Endothelial cell of umbilical vein (primary cell): ENCODE measurements at regions not wholly inside any gene's neighbourhood (a gene's known extent, or its start where the extent isn't known, plus 50 kb on each side); places are given as distances from the start of the nearest gene placed in this dataset.

Experiments used
- BruUV-seq: library from RNA; stranded (reverse); fragments of 400-500 nt; replicated peaks from 2 replicates; lab custom pipeline; 2021; lab: Mats Ljungman, UMichigan
- CTCF ChIA-PET: fragments of 300-600, 350-600 bp; sonication (Branson Sonifier 250); formaldehyde crosslinking; loops from one replicate; lab custom pipeline; 2021; ENCODE audit warnings: antibody characterized with exemption, inconsistent platforms; lab: Charles Lee
- POLR2A ChIA-PET: fragments of 300-600, 350-600 bp; sonication (Branson Sonifier 250); formaldehyde crosslinking; loops from one replicate; lab custom pipeline; 2021; ENCODE audit warnings: antibody characterized with exemption, inconsistent platforms; lab: Charles Lee
- DNase-seq: peaks from one replicate; pipeline ENCODE4 v3.0.0-alpha.2; 2011; ENCODE audit warnings: low read depth, low spot score
- FAIRE-seq: peaks from 2 replicates; lab custom pipeline; 2011; peaks lifted over from hg19 to GRCh38; lab: Jason Lieb, UNC
- H2AFZ ChIP-seq: 2 replicates; pipeline ENCODE4 v1.6.0; 2012; ENCODE audit warnings: low read depth, low read length, control low read depth, inconsistent platforms
- H3K27ac ChIP-seq: 2 replicates; pipeline ENCODE4 v1.5.1; 2011; ENCODE audit warnings: low read depth, mild to moderate bottlenecking, control low read depth, low read length, moderate library complexity; ENCODE audit not compliant: insufficient read depth
- H3K27me3 ChIP-seq, 2 experiments: 2 replicates each; pipeline versions ENCODE4 v1.6.0 to v1.6.1; 2011; ENCODE audit warnings: low read length in 2 of 2, mixed read lengths in 1 of 2; ENCODE audit not compliant: control insufficient read depth in 2 of 2, insufficient read depth in 2 of 2
- H3K36me3 ChIP-seq, 2 experiments: 2 replicates in 1 of 2; 3 replicates in 1 of 2; pipeline ENCODE4 v1.5.1; 2011; ENCODE audit warnings: low read length in 2 of 2, mild to moderate bottlenecking in 1 of 2, moderate library complexity in 1 of 2; ENCODE audit not compliant: control insufficient read depth in 2 of 2, insufficient read depth in 2 of 2; ENCODE audit errors: extremely low read depth in 1 of 2
- H3K4me1 ChIP-seq: 3 replicates; pipeline ENCODE4 v1.5.1; 2011; ENCODE audit warnings: mild to moderate bottlenecking, low read length; ENCODE audit not compliant: control insufficient read depth, insufficient read depth; ENCODE audit errors: extremely low read depth
- H3K4me2 ChIP-seq: 2 replicates; pipeline ENCODE4 v1.6.1; 2011; ENCODE audit warnings: low read length, control low read depth, mixed read lengths; ENCODE audit not compliant: insufficient read depth
- H3K4me3 ChIP-seq, 3 experiments: fragments of 200-600 bp in 1 of 3; sonication (generic), shearing (Covaris generic) in 1 of 3; replicated peaks in 1 of 3; 2 replicates each; pipeline ENCODE4 v1.5.1; 2011 to 2016; ENCODE audit warnings: control low read depth in 3 of 3, low read length in 3 of 3, mild to moderate bottlenecking in 2 of 3, inconsistent platforms in 1 of 3, low read depth in 1 of 3, moderate library complexity in 1 of 3; ENCODE audit not compliant: insufficient read depth in 1 of 3
- H3K79me2 ChIP-seq: 2 replicates; pipeline ENCODE4 v1.6.0; 2012; ENCODE audit warnings: low read length, inconsistent platforms; ENCODE audit not compliant: control insufficient read depth, insufficient read depth
- H3K9ac ChIP-seq: replicated peaks from 2 replicates; pipeline ENCODE3; 2011; ENCODE audit warnings: low read length, control low read depth; ENCODE audit not compliant: insufficient read depth; ENCODE audit errors: extremely low read depth
- H3K9me1 ChIP-seq: replicated peaks from 3 replicates; pipeline ENCODE4 v1.6.0; 2011; ENCODE audit warnings: mild to moderate bottlenecking, low read length; ENCODE audit not compliant: control insufficient read depth, insufficient read depth; ENCODE audit errors: extremely low read depth
- H3K9me3 ChIP-seq: replicated peaks from 2 replicates; pipeline ENCODE4 v1.5.1; 2012; ENCODE audit warnings: low read length, inconsistent platforms; ENCODE audit not compliant: control insufficient read depth, insufficient read depth
- H4K20me1 ChIP-seq: replicated peaks from 2 replicates; pipeline ENCODE3; 2011; ENCODE audit warnings: mild to moderate bottlenecking, low read length; ENCODE audit not compliant: control insufficient read depth, insufficient read depth; ENCODE audit errors: extremely low read depth
- EZH2 ChIP-seq: IDR thresholded peaks from 2 replicates; pipeline ENCODE4 v1.6.1; 2012; ENCODE audit warnings: borderline replicate concordance, low read depth, mild to moderate bottlenecking, moderate library complexity, low read length, inconsistent platforms; ENCODE audit not compliant: severe bottlenecking
- FOS ChIP-seq: IDR thresholded peaks from 2 replicates; pipeline ENCODE4 v1.6.1; 2011; ENCODE audit warnings: mild to moderate bottlenecking, low read length, moderate library complexity, borderline replicate concordance; ENCODE audit not compliant: insufficient read depth
- GATA2 ChIP-seq: IDR thresholded peaks from 2 replicates; pipeline ENCODE4 v1.7.0; 2011; ENCODE audit warnings: low read depth, mild to moderate bottlenecking, moderate library complexity, mixed read lengths, low read length; ENCODE audit not compliant: insufficient read length, insufficient read depth
- JUN ChIP-seq: IDR thresholded peaks from 2 replicates; pipeline ENCODE4 v1.6.1; 2011; ENCODE audit warnings: borderline replicate concordance, low read depth; ENCODE audit not compliant: insufficient read length, insufficient read depth
- MAX ChIP-seq: IDR thresholded peaks from 2 replicates; pipeline ENCODE4 v1.6.1; 2011; ENCODE audit not compliant: insufficient read depth, insufficient read length
- MYC ChIP-seq: IDR thresholded peaks from one replicate; pipeline ENCODE4 v1.6.1; 2011; ENCODE audit warnings: mild to moderate bottlenecking, low read depth, low read length
- POLR2A ChIP-seq: IDR thresholded peaks from 2 replicates; pipeline ENCODE4 v1.6.1; 2012; ENCODE audit warnings: low read depth, mild to moderate bottlenecking, control low read depth, low read length
- POLR2AphosphoS5 ChIP-seq: IDR thresholded peaks from 2 replicates; pipeline ENCODE4 v1.6.1; 2012; ENCODE audit warnings: low read depth, mild to moderate bottlenecking, control low read depth, low read length, moderate library complexity; ENCODE audit not compliant: insufficient read depth
- dilution Hi-C: fragments of 300-500 bp; cut with MboI; formaldehyde crosslinking; loops from one replicate; pipeline ENCODE4 v1.15.0; 2019; ENCODE audit warnings: low sequenced_read_pairs; ENCODE audit not compliant: extremely low pct_ligation_motif_present
- intact Hi-C: fragments of 100-400 bp; cut with micrococcal nuclease; formaldehyde crosslinking; loops from one replicate; pipeline ENCODE4 v1.10.0; 2022
- TF ChIP-seq, protein P1 (sequence below), 2 donors: IDR thresholded peaks; 1 replicate in 1 of 2; 2 replicates in 1 of 2; pipeline ENCODE4 v1.5.1; 2011; ENCODE audit warnings: low read length in 2 of 2, mild to moderate bottlenecking in 2 of 2, moderate library complexity in 2 of 2, control low read depth in 1 of 2, inconsistent platforms in 1 of 2, low read depth in 1 of 2; ENCODE audit not compliant: insufficient read depth in 1 of 2; ENCODE audit errors: extremely low read depth in 1 of 2

DNA sequence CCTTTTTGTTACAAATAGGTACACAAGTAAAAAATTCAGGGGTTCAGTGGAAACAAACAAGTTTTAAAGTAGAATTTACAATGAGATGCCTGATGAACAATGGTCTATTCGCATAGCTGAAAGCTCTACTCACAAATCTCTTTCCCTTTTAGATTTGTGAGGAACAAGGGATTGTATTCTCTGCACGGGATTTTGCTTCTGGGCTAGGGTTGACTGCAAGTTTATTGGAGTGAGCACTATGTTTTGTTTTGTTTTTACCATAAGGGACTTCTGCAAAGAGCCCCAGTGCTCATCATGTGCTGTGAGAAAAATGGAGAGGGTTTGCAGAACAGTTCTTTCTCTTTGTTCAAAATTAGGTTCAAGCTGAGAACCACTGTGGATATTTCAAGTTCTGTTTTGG lies 160.5 kb downstream of the DLEU7 start:
- dilution Hi-C loops: no loop called here
- Histone ChIP-seq H3K36me3 (no peaks in the 10 kb centered on the region), H3K9me3 (no peaks in the 10 kb centered on the region), H3K27me3 (no peaks in the 10 kb centered on the region), H3K79me2 (no peaks in the 10 kb centered on the region), H3K9me1 (no peaks in the 10 kb centered on the region), H3K9ac (no peak overlapping the region), H3K4me1 (peaks cover 52% of the 10 kb centered on the region), H3K4me3 (no peak overlapping the region), H4K20me1 (no peaks in the 10 kb centered on the region), H3K4me2 (no peak overlapping the region), H2AFZ (no peak overlapping the region), H3K27ac (no peak overlapping the region)
- TF ChIP-seq GATA2 (no peak), FOS (no peak), MAX (no peak), POLR2AphosphoS5 (no peak), POLR2A (no peak), EZH2 (no peak), JUN (no peak), MYC (no peak)
- TF ChIP-seq, protein P1, sequence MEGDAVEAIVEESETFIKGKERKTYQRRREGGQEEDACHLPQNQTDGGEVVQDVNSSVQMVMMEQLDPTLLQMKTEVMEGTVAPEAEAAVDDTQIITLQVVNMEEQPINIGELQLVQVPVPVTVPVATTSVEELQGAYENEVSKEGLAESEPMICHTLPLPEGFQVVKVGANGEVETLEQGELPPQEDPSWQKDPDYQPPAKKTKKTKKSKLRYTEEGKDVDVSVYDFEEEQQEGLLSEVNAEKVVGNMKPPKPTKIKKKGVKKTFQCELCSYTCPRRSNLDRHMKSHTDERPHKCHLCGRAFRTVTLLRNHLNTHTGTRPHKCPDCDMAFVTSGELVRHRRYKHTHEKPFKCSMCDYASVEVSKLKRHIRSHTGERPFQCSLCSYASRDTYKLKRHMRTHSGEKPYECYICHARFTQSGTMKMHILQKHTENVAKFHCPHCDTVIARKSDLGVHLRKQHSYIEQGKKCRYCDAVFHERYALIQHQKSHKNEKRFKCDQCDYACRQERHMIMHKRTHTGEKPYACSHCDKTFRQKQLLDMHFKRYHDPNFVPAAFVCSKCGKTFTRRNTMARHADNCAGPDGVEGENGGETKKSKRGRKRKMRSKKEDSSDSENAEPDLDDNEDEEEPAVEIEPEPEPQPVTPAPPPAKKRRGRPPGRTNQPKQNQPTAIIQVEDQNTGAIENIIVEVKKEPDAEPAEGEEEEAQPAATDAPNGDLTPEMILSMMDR (IDR thresholded peaks at IDR 0.05; ENCODE audit: extremely low read depth in 1 of 2, insufficient read depth in 1 of 2, low read depth in 1 of 2, low read length in 2 of 2): no peak
- no peak for FAIRE-seq
- ChIA-PET POLR2A (no interaction called here), CTCF (no interaction called here)
- DNase-seq: no peak
- no TSS peak for BruUV-seq
- intact Hi-C loops: loop anchor here (10.0 kb wide), 2 partner anchors 558 to 688 kb away; partner anchors contain the start of gene TRIM13
